ENCODE measurements at regions not wholly inside any gene's neighbourhood (a gene's known extent, or its start where the extent isn't known, plus 50 kb on each side); places are given as distances from the start of the nearest gene placed in this dataset.

DNA sequence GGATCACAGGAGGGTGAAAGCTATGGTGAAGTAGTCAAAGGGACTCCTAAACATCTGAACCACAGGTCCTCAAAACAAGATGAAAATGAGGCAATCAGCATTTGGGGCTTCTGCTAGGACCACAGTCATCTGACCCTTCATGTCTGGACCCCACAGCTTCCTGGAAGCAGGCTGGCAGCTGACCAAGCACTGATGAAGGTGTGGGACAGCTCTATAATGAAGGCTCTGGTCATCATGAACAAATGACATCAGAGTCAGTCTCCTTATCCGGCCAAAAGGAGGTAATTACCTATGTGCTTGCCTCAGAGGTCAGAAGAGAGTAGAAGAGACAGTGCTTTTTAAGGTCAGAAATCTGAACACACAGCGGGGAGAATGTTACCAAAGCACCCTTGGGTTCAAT is 101.2 kb upstream of the GNAO1 start:
- no peak for DNase-seq (ENCODE audit: low read depth in 2 of 2)

DNA sequence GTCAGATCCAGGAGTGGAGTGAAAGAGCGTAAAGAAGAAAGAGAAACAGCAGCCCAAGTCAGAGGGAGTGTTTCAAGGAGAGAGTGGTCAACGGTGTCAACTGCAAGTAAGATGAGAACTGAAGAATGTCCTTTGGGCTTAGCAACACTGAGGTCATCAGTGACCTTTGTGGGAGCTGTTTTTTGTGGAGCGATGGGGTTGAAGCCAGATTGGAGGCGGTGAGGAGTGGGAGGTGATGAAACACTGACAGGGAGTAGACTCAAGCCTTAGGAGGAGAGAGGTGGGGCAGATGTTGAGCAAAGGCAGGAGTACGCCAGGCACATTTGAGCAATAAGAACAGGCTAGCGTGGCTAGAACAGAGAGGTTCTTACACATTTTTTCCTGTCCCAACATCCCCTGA is 103.7 kb upstream of the GNAO1 start:
- DNase-seq (ENCODE audit: low read depth in 2 of 2), result no peak

DNA sequence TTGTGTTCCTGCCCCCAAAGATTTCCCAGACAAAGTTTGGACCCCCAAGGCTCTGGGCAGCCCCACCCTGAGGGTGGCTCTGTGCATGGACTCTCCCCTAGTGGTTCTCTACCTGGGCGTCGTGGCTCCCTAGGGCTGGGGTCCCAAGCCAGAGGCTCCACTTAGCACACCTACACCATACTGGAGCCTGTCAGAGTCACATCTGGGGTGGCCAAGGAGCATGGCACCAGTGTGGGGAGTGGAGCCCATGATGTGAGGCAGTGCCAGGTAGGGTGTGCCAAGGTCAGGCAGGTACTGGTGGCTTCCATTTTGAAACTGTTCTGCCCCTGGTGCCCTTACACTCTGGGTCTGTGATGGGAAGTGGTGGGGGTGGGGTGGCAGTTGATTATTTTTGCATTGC is 109.9 kb upstream of the GNAO1 start:
- no peak for DNase-seq (ENCODE audit: low read depth in 2 of 2)

DNA sequence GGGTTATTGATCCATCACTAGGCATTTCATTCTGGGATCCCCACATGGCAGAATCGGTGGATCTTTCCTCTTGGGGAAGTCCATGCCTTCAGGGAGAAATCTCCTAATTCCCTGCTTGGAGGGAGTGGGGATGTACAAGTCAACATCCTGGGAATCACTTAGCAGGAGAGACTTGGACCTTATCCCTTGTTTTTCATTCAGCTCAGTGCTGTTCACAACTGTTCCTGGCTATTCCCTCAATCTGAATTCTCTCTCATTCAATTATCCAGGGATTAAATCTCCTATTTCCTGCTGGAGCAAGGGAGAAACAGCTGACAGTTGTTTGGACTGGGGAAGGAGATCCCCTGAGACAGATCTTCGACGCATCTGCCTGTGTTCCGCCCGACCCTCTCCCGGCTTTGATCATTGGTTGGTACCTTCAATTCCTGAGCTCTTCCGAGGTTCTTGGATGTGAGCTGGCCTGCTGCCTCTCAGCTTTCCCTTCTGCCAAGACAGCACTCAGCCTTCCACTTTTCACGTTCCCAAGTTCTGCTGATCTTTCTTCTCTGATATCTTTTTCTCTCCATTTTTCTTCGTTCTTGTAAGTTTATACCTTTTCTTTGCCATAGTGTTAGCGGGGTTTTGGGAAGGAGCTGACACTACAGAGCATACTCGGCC is 115.4 kb upstream of the GNAO1 start:
- no peak for DNase-seq (ENCODE audit: low read depth in 2 of 2)

DNA sequence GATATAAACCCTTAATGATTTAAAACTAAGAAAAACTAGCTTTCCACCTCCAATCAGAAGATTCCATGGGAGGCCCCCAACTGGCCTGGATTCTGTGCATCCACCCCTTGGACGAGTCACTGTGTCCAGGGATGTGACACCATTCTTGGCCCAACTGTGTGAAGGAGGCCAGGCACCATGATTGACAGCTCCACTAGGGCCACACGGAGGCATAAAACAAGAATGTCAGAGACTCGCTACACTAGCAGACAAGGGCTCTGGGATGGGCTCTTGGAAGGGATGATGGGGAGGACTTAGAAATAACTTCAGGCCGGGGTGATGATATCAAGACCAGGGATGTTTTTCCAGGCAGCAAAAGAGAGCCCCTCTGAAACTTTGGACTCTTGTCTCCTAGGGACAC is 117.8 kb upstream of the GNAO1 start:
- DNase-seq (ENCODE audit: low read depth in 2 of 2), result no peak

DNA sequence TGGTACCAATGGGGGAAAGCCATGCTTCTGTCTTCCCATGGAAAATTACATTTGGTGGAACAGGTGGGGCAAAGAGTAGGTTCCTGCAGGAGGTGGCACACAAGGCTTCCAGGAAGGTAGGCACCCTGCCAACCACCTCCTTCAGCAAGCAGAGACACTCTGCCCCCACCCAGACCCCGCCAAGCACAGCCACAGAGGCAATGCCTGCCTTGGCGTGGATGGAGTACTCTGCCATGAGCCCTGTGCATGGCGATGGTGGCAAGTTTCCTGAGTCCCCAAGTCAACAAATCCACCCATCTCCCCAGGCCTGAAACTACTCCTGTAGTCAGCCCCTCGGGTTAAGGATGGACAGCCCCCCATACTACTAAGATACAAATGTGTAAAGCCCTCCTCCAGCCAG is 119.2 kb upstream of the GNAO1 start:
- DNase-seq (ENCODE audit: low read depth in 2 of 2), result no peak

DNA sequence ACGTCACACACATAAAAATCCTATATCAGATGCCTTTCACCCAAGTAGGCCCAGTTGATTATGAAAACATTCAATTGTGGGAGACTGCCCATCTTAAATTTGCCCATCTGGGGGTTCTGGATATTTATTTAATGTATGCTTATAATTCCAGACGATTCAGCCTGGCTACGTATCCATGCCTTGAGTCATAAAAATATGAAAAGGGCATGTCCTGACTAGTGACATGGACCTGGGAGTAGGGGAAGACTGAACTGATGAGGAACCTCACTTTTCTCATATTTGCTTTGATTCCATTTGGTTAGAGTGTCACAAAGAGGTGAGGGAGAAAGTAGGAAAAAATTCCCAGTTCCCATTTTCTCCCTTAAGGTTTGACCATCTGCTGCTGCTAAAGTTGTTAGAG is 122.5 kb upstream of the GNAO1 start:
- DNase-seq (ENCODE audit: low read depth in 2 of 2), result no peak

DNA sequence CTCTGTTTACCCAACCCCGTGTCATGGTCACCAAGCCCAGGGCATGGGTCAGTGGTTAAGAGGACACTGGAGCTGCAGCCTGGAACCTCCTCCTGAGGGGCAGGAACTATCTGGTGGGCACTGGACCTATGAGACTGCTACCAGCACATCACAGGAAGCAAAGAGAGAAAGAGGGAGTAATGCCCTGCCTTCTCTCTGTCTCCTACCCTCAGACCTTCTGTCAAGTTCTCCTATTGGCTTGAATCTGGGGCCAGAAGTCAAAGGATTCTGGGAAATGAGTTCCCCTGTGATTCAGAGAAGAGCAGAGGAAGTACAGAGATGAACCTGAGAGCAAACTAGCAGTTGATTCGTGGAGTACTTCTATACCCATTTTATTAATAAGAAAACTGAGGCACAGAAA is 123.0 kb upstream of the GNAO1 start:
- no peak for DNase-seq (ENCODE audit: low read depth in 2 of 2)

DNA sequence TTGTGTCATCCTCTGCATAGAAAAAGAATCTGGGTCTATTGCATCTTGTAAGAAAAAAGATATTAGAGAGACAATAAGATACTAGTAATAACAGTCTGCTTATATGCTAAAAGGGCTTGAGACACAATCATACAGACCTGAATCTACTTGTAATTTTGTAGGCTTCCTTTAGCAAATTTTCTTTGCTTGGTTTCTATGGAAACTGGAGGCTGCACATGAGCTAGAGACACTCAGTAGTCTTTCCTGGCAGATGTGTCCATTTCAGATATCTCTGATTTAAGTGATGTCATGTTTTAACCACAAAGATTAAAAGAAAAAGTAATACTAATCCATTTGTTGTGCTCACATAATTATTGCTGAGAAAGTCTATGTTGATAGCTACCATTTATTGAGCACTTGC is 123.9 kb upstream of the GNAO1 start:
- no peak for DNase-seq (ENCODE audit: low read depth in 2 of 2)

DNA sequence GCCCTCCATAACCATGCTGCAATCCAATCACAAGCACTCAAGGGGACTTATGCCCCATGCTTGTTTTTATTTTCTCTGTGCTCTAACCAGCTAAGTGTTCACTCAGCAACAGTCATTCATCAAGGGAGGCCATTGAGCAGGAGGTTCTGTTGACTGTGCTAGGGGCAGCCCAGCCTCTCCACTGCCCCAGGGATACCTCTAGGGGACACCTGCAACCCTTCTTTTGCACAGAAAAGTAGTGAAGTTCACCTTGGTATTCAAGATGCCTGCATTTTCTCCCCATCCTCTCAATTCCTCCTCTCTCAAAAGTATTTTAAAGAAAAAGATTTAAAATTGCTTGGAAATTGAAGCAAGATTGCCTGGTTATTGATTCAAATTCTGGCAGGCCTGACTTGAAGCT is 124.7 kb upstream of the GNAO1 start:
- DNase-seq (ENCODE audit: low read depth in 2 of 2), result no peak

DNA sequence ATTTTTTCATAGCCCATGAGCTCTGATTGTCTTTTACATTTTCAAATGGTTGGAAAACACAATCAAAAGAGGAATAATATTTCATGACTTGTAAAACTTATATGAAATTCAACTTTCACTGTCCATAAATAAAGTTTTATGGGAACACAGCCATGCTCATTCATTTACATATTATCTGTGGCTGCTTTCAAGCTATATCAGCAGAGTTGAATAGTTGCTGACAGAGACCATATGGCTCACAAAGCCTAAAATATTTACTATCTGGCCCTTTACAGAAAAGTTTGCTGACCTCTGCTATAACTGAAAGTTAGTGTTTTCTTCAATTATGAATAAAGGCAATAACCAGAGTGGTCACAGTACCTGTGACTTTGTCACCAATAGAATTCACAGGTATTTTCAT is 128.2 kb upstream of the GNAO1 start:
- no peak for DNase-seq (ENCODE audit: low read depth in 2 of 2)

DNA sequence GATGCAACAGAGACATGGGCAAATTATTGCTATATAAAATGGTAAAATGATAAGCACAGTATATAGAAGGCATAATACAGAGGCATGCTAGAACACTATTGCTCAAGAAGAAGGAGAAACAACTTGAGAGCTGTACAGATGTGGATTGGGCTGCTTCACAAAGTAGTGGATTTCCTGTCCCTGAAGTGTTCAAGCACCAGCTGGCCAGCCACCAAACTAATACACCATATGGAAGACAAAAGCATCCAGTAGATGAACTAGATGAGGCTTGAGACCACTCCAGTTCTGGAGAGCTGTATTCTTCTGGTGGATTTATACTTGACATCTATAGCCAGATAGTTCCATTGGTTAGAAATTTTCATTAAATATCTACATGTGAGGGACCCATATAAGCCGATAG is 134.1 kb upstream of the GNAO1 start:
- DNase-seq (ENCODE audit: low read depth in 2 of 2), result no peak

DNA sequence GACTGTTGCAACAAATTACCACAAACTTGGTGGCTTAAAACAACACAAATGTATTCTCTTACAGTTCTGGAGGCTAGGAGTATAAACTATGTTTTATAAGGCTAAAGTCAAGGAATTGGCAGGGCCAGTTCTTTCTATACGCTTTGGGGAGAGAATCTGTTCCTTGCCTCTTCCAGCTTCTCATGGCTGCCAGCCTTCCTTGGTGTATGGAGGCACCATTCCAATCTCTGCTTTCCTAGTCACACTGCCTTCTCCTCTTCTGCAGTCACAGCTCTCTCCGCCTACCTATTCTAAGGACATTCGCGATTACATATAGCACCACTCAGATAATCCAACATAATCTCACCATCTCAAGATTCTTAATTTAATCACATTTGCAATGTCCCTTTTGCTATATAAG is 140.4 kb upstream of the GNAO1 start:
- no peak for DNase-seq (ENCODE audit: low read depth in 2 of 2)

DNA sequence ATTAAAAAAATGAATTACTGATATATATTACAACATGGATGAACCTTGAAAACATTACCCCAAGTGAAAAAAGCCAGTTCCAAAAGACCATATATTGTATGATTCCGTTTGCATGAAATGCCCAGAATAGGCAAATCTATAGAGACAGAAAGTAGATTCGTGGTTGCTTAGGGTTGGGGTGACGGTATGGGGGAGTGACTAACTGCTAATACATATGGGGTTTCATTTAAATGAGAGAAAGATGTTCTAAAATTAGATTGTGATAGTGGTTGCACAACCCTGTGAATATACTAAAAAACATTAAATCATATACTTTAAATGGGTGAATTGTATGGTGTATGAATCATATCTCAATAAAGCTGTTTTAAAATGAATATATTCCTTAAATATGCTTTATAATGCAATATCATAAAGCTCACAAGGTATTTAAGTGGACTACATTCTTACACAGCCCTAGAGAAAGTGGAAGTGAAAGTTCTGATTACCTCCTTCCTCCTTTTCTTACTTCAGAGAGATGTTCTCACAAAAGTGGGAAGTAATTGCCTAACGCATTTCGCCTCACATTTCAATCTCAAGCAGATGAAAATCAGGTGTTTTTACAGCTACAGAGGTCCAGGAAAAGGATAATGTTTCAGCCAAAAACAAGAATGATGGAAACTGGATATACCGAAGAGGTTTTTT is 142.7 kb upstream of the GNAO1 start:
- DNase-seq (ENCODE audit: low read depth in 2 of 2), result no peak

DNA sequence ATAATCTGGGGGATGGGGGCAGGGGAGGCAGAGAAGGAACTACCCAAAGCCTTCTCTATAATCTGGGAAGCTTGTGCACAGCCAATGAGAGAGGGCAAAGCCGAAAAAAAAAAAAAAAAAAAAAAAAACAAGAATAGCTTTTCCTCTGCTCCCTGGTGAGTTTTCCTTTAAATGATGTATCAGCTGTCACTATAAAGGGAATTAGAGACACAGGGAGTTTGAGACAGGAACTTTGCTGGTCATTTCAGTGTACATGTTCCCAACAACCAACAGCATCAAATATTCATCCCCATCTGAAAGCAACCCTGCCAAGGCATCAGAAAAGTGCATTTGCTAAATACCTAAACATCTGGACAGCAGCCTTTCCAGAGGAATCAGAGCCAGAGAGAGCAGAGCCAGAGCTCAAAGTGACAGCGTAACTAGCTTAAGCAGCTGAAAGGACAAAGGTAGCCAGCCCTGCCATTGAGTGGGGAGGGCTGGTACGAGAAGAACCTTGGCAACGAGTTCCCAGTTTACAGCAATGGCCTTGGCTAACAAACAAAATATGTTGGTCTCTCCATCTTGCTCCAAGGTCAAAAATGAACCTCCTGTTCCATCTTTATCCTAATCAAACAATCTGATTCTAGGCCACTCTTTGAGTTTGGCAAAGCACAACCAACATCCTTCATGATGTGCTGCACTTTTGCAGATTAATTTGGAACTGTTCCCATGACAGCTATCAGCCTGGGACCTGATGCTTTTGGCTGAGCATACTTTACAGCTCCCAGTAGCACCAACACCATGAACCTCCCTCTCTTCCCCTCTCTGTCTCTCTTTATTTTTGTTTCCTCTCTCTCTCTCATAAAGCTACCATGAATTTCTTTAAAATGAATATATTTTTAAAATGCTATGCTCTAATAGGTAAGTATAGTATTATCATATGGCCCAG is 143.7 kb upstream of the GNAO1 start:
- DNase-seq (ENCODE audit: low read depth in 2 of 2), result no peak

DNA sequence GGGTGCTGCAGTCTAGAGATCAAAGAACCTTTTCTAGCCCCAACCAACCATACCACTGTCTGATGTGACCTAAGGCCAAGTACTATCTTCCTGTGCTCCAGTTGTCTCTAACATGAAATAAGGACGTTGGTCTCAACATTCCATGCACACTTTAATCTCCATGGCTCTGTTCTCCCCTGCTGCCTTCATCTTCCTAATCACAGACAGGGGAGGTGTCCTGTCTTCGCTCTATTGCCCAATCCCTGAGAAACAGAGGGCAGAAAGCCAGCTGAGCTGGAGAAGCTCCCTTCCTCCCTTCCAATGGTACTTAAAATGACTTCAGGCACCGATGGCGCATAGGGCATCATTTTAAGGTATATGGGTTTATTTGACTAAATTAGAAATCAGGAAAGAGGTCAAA is 148.9 kb upstream of the GNAO1 start:
- DNase-seq (ENCODE audit: low read depth in 2 of 2), result no peak

DNA sequence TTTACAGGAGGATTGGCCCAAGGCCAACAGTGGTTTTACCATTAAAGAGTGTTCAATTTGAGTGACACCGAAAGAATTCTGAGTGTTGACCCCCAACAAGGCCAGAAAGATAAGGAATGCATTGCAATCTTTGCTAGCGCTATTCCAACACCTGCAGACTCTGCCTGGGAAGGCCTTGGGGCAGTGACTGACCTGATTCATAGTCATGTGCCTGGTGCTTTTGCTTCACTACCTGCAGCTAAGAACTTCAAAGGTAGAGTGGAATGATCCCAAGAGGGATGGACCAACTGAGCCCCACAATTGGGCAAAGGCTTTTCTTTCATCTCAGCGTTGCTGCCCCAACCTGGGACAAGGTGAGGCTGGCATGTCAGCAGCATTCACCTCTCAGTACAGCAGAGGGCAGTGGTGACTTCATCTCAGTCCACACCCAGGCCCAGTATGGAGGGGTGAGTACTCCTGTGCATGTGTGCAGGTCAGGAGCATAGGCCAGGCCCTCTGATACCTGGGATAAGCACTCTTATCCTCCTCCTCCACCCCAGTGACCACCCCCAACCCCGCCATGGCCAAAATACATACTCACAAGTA is 149.6 kb upstream of the GNAO1 start:
- peak in 1 of 2 donors; percentile 1 for DNase-seq (ENCODE audit: low read depth in 2 of 2)

DNA sequence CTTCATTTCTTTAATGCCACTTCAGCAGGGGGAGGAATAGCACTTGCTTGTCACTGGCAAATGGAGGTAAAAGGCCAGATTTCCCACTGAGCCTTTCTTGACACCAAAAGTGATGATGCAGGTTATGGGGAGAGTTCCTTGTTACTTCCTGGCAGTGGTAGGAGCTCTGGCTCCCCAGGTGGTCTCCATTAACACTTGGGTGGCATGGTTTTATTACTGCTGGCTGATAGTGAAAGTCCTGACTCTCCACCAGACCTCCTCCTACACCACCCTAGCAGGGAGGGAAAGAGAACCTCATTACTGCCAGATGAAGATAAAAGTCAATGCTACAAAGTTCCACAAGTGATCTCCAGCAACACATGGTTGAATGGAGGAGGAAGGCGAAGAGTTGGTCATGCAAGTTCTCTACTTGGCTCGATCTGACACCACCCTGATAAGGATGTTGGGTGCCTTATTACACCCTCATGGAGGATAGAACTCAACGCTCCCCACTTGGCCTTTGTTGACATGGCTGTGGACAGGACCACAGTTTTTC is 152.7 kb upstream of the GNAO1 start:
- DNase-seq (ENCODE audit: low read depth in 2 of 2), result no peak

DNA sequence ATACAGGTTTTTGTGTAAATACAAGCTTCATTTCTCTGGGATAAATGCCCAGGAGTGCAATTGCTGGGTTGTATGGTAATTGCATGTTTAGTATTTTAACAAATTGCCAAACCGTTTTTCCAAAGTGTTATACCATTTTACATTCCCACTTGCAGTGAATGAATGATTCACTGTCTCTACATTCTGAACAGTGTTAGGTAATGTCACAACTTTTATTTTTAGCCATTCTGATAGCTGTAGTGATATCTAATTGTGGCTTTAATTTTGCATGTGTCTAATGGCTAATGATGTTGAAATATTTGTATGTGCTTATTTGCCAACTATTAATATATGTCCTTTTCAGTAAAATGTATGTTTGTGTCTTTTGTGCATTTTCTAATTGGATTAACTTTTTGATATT is 156.9 kb upstream of the CES5A start:
- no peak for DNase-seq (ENCODE audit: low read depth in 2 of 2)

DNA sequence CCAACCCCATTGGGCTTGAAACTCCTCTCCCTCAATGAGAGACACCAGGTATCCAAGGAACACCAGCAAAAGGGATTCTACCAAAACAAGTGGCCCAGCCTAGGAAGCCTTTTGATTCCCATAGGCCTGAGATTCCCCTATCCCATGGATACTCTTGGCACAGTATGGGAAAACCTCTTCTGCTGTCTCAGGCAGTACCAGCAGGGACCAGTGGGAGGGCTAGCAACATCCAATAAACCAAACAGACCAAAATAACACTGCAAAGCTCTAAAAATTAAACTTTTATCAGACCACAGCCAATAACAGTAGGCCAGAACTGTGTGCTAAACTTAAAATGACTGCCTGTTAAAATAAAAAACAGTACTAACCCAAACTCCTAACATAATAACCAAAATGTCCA is 153.9 kb upstream of the CES5A start:
- no peak for DNase-seq (ENCODE audit: low read depth in 2 of 2)

DNA sequence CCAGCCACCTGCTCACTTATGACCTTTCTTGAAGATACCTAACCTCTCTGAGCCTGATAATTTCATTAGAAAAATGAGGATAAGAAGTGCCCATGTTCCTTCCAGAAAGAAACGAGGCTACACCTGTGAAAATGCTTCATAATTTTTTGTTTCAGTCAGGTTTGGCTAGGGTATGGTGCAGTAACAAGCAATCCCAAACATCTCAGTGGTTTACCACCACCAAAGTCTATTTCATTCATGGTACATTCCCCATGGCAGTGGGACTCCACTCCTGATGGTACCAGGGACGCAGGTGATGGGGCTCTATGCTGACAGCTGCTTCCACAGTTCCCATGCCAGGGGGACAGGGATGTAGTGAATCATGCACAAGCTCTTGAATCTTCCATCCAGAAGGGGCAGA is 147.6 kb upstream of the CES5A start:
- no peak for DNase-seq (ENCODE audit: low read depth in 2 of 2)

DNA sequence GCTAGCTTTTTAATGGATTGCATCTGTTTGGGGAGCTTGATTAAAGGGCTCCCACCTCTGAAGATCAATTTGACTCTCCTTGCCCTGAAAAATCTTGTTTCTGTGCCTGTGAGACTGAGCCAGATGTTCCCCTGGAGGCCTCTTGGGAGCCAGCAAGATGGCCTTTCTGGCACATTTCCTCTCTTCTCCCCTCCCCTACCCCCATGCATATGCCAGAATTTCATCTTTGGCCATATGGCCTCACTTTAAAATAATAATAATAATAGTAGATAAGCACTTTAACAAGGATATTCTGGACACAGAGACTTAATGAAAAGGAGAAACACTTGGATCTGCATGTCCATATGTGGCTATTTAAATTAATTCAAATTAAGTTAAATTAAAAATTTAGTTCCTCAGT is 144.1 kb upstream of the CES5A start:
- DNase-seq (ENCODE audit: low read depth in 2 of 2), result no peak

Data from stimulated activated CD8-positive, alpha-beta memory T cell treated with anti-CD3 and anti-CD28 coated beads, Interleukin-2, amount 100 ng/mL, for 48 hours (primary cell).